ENCODE measurements at regions not wholly inside any gene's neighbourhood (a gene's known extent, or its start where the extent isn't known, plus 50 kb on each side); places are given as distances from the start of the nearest gene placed in this dataset.
"Not testable (repeated sequence)": the region's sequence is repeated elsewhere in the genome, so short reads cannot be mapped to it uniquely, and the experiment has no call there.

GRCh38 chr11:86737737-86738136 is 62.6 kb upstream of the PRSS23 start:
- peaks cover 18 to 20% of the 10 kb centered on the region in 2 donors for H3K4me1 ChIP-seq
- DNase-seq (ENCODE audit: low spot score in 2 of 2), result no peak
- intact Hi-C loops (cut with DNase I; ENCODE audit: low total_unique reads), result no loop called here
- H3K4me3 ChIP-seq, result no peak overlapping the region
- H3K36me3 ChIP-seq, result no peaks in the 10 kb centered on the region
- no peaks in the 10 kb centered on the region for H3K9me3 ChIP-seq
- no peaks in the 10 kb centered on the region for H3K27me3 ChIP-seq
- no peak for TF ChIP-seq POLR2AphosphoS5 (IDR thresholded peaks at IDR 0.05)
- peak overlapping the region in 1 of 2 donors; percentile 16 for H3K27ac ChIP-seq

- no peaks in the 10 kb centered on the region for H3K9me3 ChIP-seq
- intact Hi-C loops (cut with DNase I; ENCODE audit: low total_unique reads), result no loop called here
- peak overlapping the region in 1 of 2 donors; percentile 16 for H3K27ac ChIP-seq
- H3K4me3 ChIP-seq, result no peak overlapping the region
- no peak for DNase-seq (ENCODE audit: low spot score in 2 of 2)
- no peak for TF ChIP-seq CTCF (IDR thresholded peaks at IDR 0.05)
- H3K36me3 ChIP-seq, result no peaks in the 10 kb centered on the region
- no peaks in the 10 kb centered on the region for H3K27me3 ChIP-seq
- H3K4me1 ChIP-seq, result peaks cover 18 to 20% of the 10 kb centered on the region in 2 donors
Observed at GRCh38 chr11:86737230-86737629, 63.1 kb upstream of the PRSS23 start.

DNA sequence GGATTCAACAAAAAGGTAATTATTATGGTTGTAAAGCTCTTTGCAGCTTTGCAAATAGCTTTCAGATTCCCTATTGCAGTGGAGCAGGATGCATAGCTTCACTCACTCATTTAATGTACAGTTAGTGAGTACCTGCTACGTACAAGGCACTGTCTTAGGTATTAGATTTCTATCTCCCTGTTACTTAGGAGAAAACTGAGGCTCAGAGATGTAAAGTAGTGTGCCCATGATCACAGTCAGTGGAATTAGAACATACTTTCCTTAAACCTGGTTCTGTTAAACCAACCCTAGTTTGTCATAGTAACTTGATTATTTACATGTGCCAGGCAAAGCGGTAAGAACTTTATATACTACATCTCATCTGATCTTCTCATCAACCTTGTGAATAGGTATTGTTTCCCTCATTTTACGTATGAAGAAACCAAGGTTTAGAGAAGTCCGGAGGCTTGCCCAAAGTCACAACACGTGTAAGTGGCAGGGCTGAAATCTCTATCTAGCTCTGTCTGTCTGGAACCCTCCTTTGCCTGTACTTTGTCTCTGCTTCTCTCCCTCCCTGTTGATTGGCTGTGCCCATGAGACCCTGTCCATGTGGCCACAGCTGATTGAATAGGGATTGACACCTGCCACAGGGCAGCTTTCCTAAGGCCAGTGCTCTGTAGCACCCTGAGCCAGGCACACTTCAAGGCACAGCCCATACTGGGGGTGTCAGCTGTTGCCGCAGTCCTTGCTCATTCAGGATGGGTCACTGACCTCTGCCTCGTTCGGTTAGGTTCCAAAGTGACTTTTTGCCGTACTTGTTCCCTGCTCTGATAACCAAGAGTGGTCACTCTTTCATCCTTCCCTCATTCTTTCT is 63.8 kb upstream of the PRSS23 start:
- DNase-seq (ENCODE audit: low spot score in 2 of 2), result no peak
- Histone ChIP-seq H3K27me3 (no peaks in the 10 kb centered on the region), H3K27ac (no peak overlapping the region), H3K36me3 (no peaks in the 10 kb centered on the region), H3K4me1 (peaks cover 15 to 16% of the 10 kb centered on the region in 2 donors), H3K9me3 (no peaks in the 10 kb centered on the region), H3K4me3 (no peak overlapping the region)
- TF ChIP-seq CTCF (IDR thresholded peaks at IDR 0.05) (no peak), POLR2AphosphoS5 (IDR thresholded peaks at IDR 0.05) (no peak), POLR2A (IDR thresholded peaks at IDR 0.05) (no peak)
- intact Hi-C loops (cut with DNase I; ENCODE audit: low total_unique reads), result no loop called here

DNA sequence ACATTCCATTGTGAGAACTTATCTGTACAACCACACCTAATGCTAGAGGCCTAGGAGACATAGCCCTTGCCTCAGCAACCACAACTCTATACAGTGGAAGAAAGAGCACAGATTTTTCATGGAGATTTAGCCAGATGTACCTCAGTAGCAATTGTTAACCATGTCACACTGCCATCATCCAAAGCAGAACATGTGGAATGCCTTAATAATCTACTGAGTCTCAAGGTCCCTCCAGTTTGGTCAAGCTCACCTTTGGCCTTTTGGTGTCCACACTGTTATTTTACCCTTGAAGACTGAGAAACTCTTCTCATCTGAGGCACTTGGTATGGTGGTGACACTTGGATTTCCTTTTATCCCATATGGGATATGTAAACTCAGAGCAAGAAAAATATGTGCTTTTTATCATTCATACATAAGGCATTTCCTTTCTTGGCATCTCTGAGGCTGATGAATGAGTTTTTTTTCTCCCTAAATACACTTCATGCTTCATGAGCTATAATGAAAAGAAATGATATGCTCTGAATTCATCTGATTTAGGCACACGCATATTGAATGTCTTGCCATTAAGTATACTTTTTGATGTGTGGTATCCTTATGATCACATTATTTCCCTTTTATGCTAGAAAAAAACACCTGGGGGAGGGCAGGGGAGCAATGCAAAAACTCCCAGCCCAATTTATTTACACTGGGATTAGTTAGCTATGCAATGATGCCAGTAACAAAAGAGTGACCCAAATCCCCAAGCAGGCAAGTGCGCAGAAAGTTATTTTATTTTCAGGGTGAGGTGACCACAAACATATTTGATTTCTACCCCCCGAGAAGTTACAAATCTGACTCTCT is 63.3 kb upstream of the ME3 start:
- Histone ChIP-seq H3K36me3 (no peaks in the 10 kb centered on the region), H3K9me3 (no peaks in the 10 kb centered on the region), H3K27me3 (no peaks in the 10 kb centered on the region), H3K4me3 (no peak overlapping the region), H3K27ac (no peak overlapping the region), H3K4me1 (peaks cover 7% of the 10 kb centered on the region in 2 donors)
- no peak for TF ChIP-seq POLR2A (IDR thresholded peaks at IDR 0.05)
- no peak for TF ChIP-seq CTCF (IDR thresholded peaks at IDR 0.05)
- TF ChIP-seq POLR2AphosphoS5 (IDR thresholded peaks at IDR 0.05), result no peak
- DNase-seq (ENCODE audit: low spot score in 2 of 2), result no peak
- intact Hi-C loops (cut with DNase I; ENCODE audit: low total_unique reads), result no loop called here

GRCh38 chr11:86732739-86733138 is 60.3 kb upstream of the ME3 start:
- H3K4me1 ChIP-seq; DNase-seq (ENCODE audit: low spot score in 2 of 2); H3K9me3 ChIP-seq; intact Hi-C loops (cut with DNase I; ENCODE audit: low total_unique reads); H3K27me3 ChIP-seq; H3K36me3 ChIP-seq; H3K27ac ChIP-seq; H3K4me3 ChIP-seq: not testable (repeated sequence)

DNA sequence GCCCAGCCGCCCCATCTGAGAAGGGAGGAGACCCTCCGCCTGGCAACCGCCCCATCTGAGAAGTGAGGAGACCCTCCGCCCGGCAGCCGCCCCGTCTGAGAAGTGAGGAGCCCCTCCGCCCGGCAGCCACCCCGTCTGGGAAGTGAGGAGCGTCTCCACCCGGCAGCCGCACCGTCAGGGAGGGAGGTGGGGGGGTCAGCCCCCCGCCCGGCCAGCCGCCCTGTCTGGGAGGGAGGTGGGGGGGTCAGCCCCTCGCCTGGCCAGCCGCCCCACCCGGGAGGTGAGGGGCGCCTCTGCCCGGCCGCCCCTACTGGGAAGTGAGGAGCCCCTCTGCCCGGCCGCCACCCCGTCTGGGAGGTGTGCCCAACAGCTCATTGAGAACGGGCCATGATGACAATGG is 59.9 kb upstream of the ME3 start:
- DNase-seq (ENCODE audit: low spot score in 2 of 2); H3K9me3 ChIP-seq; intact Hi-C loops (cut with DNase I; ENCODE audit: low total_unique reads); H3K27me3 ChIP-seq; H3K4me1 ChIP-seq; H3K27ac ChIP-seq; H3K36me3 ChIP-seq; H3K4me3 ChIP-seq: not testable (repeated sequence)

DNA sequence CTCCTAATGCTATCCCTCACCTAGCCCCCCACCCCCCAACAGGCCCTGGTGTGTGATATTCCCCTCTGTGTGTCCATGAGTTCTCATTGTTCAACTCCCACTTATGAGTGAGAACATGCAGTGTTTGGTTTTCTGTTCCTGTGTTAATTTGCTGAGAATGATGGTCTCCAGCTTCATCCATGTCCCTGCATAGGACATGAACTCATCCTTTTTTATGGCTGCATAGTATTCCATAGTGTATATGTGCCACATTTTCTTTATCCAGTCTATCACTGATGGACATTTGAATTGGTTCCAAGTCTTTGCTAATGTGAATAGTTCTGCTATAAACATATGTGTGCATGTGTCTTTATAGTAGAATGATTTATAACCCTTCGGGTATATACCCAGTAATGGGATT is 57.2 kb upstream of the ME3 start:
- H3K9me3 ChIP-seq; DNase-seq (ENCODE audit: low spot score in 2 of 2); H3K36me3 ChIP-seq; H3K4me1 ChIP-seq; H3K27ac ChIP-seq; H3K27me3 ChIP-seq; intact Hi-C loops (cut with DNase I; ENCODE audit: low total_unique reads); H3K4me3 ChIP-seq: not testable (repeated sequence)

All from breast epithelium (tissue), 4 donors.